ENCODE measurements at regions not wholly inside any gene's neighbourhood (a gene's known extent, or its start where the extent isn't known, plus 50 kb on each side); places are given as distances from the start of the nearest gene placed in this dataset.

DNA sequence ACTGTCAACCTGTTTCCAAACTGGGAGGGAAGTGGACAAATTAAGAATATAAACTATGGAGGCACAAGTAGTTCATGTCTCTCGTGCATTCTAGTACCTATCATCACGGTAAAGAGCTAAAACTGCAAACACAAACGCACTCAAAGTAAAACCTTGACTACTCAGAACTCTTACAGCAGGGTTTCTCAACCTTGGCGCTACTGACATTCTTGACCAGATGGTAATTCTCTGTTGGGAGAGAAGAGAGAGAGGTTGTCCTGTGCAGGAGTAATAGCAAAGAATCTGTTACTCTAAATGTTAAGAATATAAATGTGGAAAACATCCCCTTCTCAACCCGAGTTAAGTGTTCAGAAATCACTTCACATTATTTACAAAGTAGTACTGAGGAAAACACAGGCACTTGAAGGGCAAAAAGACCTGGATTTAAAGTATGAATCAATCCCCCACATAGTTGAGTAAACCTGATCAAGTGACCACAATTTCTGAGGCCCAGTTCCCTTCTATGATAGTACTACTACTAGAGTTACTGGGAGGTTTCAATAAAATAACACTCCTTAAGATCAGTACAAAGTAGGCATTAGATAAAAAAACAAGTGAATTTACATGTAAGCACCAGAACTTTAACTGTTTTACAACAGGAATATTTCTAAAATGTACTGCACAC is 73.1 kb upstream of the ARHGAP32 start:
- DNase-seq = no peak

- no peak for DNase-seq
Observed at GRCh38 chr11:129264114-129264513, 72.0 kb upstream of the ARHGAP32 start.

DNA sequence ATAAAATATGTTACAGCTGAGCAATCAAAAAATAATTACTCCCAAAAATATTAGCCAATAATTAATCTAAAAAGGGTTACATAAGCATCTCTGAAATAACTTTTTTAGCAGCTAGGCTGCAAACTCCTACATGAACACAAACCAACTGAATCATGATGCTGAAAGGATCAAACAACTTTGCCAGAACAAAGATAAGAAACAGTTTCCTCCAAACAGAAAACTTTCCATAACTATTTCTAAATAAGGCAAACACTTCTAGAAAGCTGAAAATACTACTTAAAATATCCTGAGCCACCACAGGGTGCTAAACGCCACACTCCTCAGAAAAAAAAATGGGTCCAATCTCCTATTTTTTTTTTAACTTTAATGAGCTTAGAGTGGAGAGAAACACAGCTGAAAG is 68.6 kb upstream of the ARHGAP32 start:
- DNase-seq = no peak

DNA sequence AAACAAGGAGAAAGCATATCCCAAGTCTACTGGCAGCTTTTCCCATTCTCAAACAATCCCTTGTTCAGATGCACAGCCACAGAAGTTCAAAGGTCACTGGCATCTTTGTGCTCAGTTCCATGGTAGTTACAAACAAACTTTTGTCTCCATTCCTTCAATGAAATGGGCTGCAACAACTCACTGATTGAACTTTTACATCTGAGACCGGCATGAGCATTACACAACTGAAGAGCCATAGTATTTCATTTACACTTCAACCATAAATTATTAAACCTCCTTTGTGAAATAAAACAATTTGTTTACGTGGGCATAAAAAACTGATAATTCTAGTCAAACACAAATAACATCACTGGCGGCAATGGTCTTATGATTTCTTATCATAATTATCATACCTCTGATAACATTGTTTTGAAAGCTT is 67.8 kb upstream of the ARHGAP32 start:
- no peak for DNase-seq

GRCh38 chr11:129258205-129258604 is 66.1 kb upstream of the ARHGAP32 start:
- DNase-seq = no peak

GRCh38 chr11:129257512-129257911 is 65.4 kb upstream of the ARHGAP32 start:
- DNase-seq = no peak

- no peak for DNase-seq
Observed at GRCh38 chr11:129252621-129253020, 60.5 kb upstream of the ARHGAP32 start.

DNA sequence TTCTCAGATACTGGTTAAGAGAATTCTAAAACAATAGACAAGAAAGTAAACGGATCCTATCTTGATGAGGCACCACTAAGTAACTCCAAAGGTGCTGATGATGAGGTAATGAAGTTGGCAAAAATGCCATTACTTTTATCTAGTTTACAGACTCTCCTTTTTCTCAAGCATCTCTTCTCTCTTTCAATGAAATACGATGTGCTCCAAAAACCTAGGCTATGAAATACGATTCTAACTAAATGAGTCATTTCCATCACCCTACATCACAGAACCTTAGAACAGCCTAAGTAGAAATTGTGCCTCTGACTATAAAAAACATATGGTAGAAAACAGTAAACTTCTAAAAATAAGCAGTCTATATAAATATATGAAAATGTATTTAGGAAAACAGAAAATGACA is 58.9 kb upstream of the ARHGAP32 start:
- DNase-seq = no peak

- DNase-seq = no peak
Observed at GRCh38 chr11:129249923-129250322, 57.8 kb upstream of the ARHGAP32 start.

DNA sequence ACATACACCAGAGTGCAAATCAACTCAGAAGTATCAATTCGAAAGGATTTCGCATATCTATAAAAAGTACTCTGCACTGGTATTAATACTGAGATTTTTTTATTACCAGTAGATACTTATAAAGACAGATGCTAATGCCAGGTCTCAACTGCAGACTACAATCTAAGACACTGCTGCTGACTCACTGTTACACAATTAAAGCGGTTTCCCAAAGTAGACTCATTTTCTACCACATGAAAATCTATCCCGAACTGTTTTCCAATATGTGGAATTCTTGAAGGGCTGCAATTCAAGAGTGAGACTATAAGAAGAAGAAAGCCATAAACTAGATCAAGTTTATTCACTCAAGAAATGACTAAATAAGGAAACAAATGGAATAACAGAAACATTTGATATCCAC is 57.2 kb upstream of the ARHGAP32 start:
- no peak for DNase-seq

- DNase-seq = peak in 1 of 2 experiments; percentile 18
Observed at GRCh38 chr11:129248618-129249017, 56.5 kb upstream of the ARHGAP32 start.

- DNase-seq = peak in 1 of 2 experiments; percentile 11
Observed at GRCh38 chr11:129247135-129247534, 55.0 kb upstream of the ARHGAP32 start.

GRCh38 chr11:129242855-129243254 is 50.7 kb upstream of the ARHGAP32 start:
- DNase-seq = no peak

All from Kasumi-1 (cell line).